Keratinocyte (primary cell): ENCODE measurements at regions not wholly inside any gene's neighbourhood (a gene's known extent, or its start where the extent isn't known, plus 50 kb on each side); places are given as distances from the start of the nearest gene placed in this dataset.
A peak's percentile ranks its signal among the peaks of the same experiment; 100 is the strongest.

Source experiments
- DNase-seq: peaks from one replicate; pipeline ENCODE4 v3.0.0-alpha.2; 2011; ENCODE audit warnings: low read depth, missing footprints, low spot score
- FAIRE-seq: peaks from 2 replicates; lab custom pipeline; 2011; peaks lifted over from hg19 to GRCh38; lab: Jason Lieb, UNC
- H2AFZ ChIP-seq: 2 replicates; pipeline ENCODE4 v1.6.0; 2012; ENCODE audit warnings: low read length, control low read depth, inconsistent platforms; ENCODE audit not compliant: control insufficient read depth
- H3K27ac ChIP-seq: 2 replicates; pipeline ENCODE4 v1.5.1; 2011; ENCODE audit warnings: low read length; ENCODE audit not compliant: control insufficient read depth, insufficient read depth
- H3K27me3 ChIP-seq: 3 replicates; pipeline ENCODE4 v1.6.0; 2011; ENCODE audit warnings: low read length; ENCODE audit not compliant: control insufficient read depth, insufficient read depth; ENCODE audit errors: extremely low read depth
- H3K36me3 ChIP-seq, 2 experiments: 2 replicates in 1 of 2; 3 replicates in 1 of 2; pipeline ENCODE4 v1.5.1; 2011; ENCODE audit warnings: low read length in 2 of 2, mild to moderate bottlenecking in 1 of 2; ENCODE audit not compliant: control insufficient read depth in 2 of 2, insufficient read depth in 2 of 2; ENCODE audit errors: extremely low read depth in 1 of 2
- H3K4me1 ChIP-seq: 3 replicates; pipeline ENCODE4 v1.5.1; 2011; ENCODE audit warnings: low read length; ENCODE audit not compliant: control insufficient read depth, insufficient read depth; ENCODE audit errors: extremely low read depth
- H3K4me2 ChIP-seq: 3 replicates; pipeline ENCODE4 v1.6.0; 2011; ENCODE audit warnings: low read depth, low read length; ENCODE audit not compliant: control insufficient read depth, insufficient read depth; ENCODE audit errors: extremely low read depth
- H3K4me3 ChIP-seq, 3 experiments: fragments of 200-600 bp in 1 of 3; sonication (generic) in 1 of 3; 2 replicates in 2 of 3; 3 replicates in 1 of 3; pipeline ENCODE4 v1.5.1; 2011 to 2016; ENCODE audit warnings: low read length in 3 of 3, mild to moderate bottlenecking in 3 of 3, control low read depth in 2 of 3, inconsistent platforms in 1 of 3, low read depth in 1 of 3, mixed read lengths in 1 of 3, mixed run types in 1 of 3, moderate library complexity in 1 of 3; ENCODE audit not compliant: control insufficient read depth in 2 of 3, insufficient read depth in 2 of 3; ENCODE audit errors: extremely low read depth in 1 of 3
- H3K79me2 ChIP-seq: 2 replicates; pipeline ENCODE4 v1.6.0; 2012; ENCODE audit warnings: low read length; ENCODE audit not compliant: control insufficient read depth, insufficient read depth
- H3K9ac ChIP-seq: 3 replicates; pipeline ENCODE4 v1.6.0; 2011; ENCODE audit warnings: low read length; ENCODE audit not compliant: control insufficient read depth, insufficient read depth; ENCODE audit errors: extremely low read depth
- H3K9me1 ChIP-seq: 3 replicates; pipeline ENCODE4 v1.6.0; 2011; ENCODE audit warnings: low read length; ENCODE audit not compliant: control insufficient read depth, insufficient read depth; ENCODE audit errors: extremely low read depth
- H3K9me3 ChIP-seq: 2 replicates; pipeline ENCODE4 v1.5.1; 2012; ENCODE audit warnings: low read depth, low read length; ENCODE audit not compliant: control insufficient read depth
- H4K20me1 ChIP-seq: 3 replicates; pipeline ENCODE4 v1.6.0; 2011; ENCODE audit warnings: low read length; ENCODE audit not compliant: control insufficient read depth, insufficient read depth; ENCODE audit errors: extremely low read depth
- EZH2 ChIP-seq: IDR thresholded peaks from one replicate; pipeline ENCODE4 v1.6.1; 2012; ENCODE audit warnings: inconsistent platforms, mild to moderate bottlenecking, low read length, moderate library complexity
- dilution Hi-C: fragments of 300-500 bp; cut with MboI; formaldehyde crosslinking; loops from one replicate; pipeline ENCODE4 v1.7.0; 2020; ENCODE audit warnings: low sequenced_read_pairs; ENCODE audit not compliant: extremely low pct_ligation_motif_present
- TF ChIP-seq, protein P1 (sequence below), 3 experiments: IDR thresholded peaks in 1 of 3; conservative IDR thresholded peaks in 1 of 3; optimal IDR thresholded peaks in 1 of 3; 2 replicates in 2 of 3; 3 replicates in 1 of 3; pipeline versions ENCODE3 to v1.5.1; 2011; ENCODE audit warnings: low read length in 3 of 3, mild to moderate bottlenecking in 3 of 3, moderate library complexity in 2 of 3, control low read depth in 1 of 3, inconsistent platforms in 1 of 3; ENCODE audit not compliant: insufficient read depth in 2 of 3; ENCODE audit errors: extremely low read depth in 1 of 3

DNA sequence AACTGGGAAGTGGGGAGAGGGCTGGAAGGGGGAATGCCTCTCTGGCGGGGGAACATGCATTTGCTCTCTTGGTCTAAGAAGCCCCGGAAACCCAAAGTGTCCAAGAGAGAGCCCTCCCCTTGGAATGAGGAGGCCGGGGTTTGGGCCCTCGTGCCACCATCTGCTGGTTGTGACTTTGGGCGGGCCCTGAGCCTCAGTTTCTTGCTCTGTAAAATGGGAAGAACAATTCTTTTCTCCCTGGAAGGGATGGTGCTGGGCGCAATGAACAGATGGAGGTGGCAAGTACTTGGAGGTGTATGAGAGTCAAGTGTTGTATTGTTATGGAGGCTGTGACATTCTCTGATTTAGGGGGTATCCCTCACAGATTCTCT is 69.9 kb upstream of the TARDBP start:
- Histone ChIP-seq H3K27me3 (peaks cover 23% of the 10 kb centered on the region), H4K20me1 (no peaks in the 10 kb centered on the region), H3K9me1 (no peaks in the 10 kb centered on the region), H3K36me3 (no peaks in the 10 kb centered on the region), H3K9me3 (no peaks in the 10 kb centered on the region), H3K4me3 (no peak overlapping the region), H3K4me1 (peaks cover 11% of the 10 kb centered on the region), H3K4me2 (peak overlapping the region; percentile 50), H3K27ac (no peak overlapping the region), H3K79me2 (no peaks in the 10 kb centered on the region), H3K9ac (no peak overlapping the region), H2AFZ (no peak overlapping the region)
- dilution Hi-C loops, result no loop called here
- TF ChIP-seq EZH2, result no peak
- TF ChIP-seq, protein P1, sequence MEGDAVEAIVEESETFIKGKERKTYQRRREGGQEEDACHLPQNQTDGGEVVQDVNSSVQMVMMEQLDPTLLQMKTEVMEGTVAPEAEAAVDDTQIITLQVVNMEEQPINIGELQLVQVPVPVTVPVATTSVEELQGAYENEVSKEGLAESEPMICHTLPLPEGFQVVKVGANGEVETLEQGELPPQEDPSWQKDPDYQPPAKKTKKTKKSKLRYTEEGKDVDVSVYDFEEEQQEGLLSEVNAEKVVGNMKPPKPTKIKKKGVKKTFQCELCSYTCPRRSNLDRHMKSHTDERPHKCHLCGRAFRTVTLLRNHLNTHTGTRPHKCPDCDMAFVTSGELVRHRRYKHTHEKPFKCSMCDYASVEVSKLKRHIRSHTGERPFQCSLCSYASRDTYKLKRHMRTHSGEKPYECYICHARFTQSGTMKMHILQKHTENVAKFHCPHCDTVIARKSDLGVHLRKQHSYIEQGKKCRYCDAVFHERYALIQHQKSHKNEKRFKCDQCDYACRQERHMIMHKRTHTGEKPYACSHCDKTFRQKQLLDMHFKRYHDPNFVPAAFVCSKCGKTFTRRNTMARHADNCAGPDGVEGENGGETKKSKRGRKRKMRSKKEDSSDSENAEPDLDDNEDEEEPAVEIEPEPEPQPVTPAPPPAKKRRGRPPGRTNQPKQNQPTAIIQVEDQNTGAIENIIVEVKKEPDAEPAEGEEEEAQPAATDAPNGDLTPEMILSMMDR (optimal IDR thresholded peaks at IDR 0.05 in 1 of 3, IDR thresholded peaks at IDR 0.05 in 1 of 3, conservative IDR thresholded peaks at IDR 0.05 in 1 of 3; ENCODE audit: extremely low read depth in 1 of 3, insufficient read depth in 2 of 3, low read length in 3 of 3), result no peak
- DNase-seq (no peak), FAIRE-seq (no peak)

DNA sequence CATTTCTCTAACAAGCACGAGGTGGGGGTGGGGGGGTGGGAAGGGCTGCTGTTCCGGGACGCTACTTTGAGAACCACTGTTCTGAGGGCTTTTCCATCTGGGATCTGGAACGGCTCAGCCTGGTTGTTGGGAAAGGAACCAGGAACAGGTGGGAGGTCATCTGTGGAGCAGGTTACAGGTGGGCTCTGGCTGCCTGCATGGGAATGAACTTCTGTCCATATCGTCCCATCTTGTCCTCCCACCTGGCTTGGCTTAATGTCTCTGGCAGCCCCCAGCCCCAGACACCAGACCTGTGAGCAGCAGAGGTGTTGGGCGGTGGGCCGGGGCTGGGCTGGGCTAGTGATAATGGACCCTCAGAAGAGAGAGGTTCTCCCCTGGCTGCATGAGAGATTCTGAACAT is 69.4 kb upstream of the TARDBP start:
- no peak overlapping the region for H3K4me3 ChIP-seq
- no peak overlapping the region for H2AFZ ChIP-seq
- H3K9me3 ChIP-seq, result no peaks in the 10 kb centered on the region
- H3K9ac ChIP-seq, result no peak overlapping the region
- peaks cover 11% of the 10 kb centered on the region for H3K4me1 ChIP-seq
- no peaks in the 10 kb centered on the region for H3K36me3 ChIP-seq
- H3K27ac ChIP-seq, result no peak overlapping the region
- no peaks in the 10 kb centered on the region for H3K9me1 ChIP-seq
- H3K79me2 ChIP-seq, result no peaks in the 10 kb centered on the region
- no peak for FAIRE-seq
- no peak for TF ChIP-seq EZH2
- TF ChIP-seq, protein P1 (optimal IDR thresholded peaks at IDR 0.05 in 1 of 3, IDR thresholded peaks at IDR 0.05 in 1 of 3, conservative IDR thresholded peaks at IDR 0.05 in 1 of 3; ENCODE audit: extremely low read depth in 1 of 3, insufficient read depth in 2 of 3, low read length in 3 of 3), result no peak
- dilution Hi-C loops, result no loop called here
- H3K4me2 ChIP-seq, result no peak overlapping the region
- no peak for DNase-seq
- no peaks in the 10 kb centered on the region for H4K20me1 ChIP-seq
- H3K27me3 ChIP-seq, result peaks cover 27% of the 10 kb centered on the region
